ENCODE measurements at regions not wholly inside any gene's neighbourhood (a gene's known extent, or its start where the extent isn't known, plus 50 kb on each side); places are given as distances from the start of the nearest gene placed in this dataset.

DNA sequence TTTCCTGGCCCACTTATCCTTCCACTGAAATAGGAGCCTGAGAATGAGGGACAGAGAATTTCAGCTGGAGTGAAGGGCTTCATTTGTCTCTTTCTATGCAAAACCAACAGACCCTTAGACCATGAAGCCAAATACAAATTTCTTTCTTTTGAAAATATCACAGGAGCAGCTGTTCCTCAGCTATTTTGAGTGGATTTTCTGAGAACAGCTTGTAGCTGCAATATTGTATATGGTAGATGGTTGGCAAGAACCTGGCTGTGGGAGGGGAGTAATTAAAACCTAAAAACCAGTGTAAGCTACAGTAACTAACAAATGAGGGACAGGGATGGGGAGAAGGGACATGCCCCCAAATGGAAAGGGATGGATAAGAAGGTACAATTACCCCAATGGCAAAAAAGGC lies 350.3 kb upstream of the CDH20 start:
- DNase-seq = no peak

DNA sequence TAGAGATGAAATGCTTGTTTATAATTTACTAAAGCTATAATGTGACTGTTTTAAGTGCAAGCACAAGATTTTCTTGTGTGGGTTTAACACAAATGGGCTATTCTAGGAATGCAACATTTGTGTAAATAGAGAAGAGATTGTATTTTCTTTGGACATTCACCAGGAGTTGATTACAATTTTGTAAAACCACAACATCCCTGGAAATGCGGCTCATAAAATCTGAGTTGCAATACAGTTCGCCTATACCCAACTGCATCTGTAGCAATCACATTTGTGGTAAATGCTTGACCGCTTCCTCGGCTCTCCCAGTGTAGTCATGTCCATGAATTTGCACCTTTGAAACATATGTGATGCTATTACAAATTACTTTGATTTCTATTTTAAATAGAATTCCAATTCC lies 348.7 kb upstream of the CDH20 start:
- no peak for DNase-seq

DNA sequence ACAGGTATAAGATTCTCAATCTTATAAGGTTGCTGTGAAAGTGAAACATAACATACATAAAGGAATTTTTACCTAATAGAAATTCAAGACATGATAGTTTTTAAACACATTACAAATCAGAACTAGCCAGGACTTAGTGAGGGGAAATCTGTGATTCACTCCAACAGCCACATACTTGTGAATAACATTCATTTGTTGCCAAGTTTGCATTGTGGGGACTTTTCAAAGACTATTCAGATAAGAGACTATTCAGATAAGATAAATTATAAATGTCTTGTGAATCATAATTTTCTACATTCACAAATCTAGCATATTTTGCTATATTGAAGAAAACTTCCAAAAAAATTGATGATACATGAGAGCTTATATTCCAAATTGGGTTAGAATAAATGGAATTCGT lies 345.3 kb upstream of the CDH20 start:
- no peak for DNase-seq

DNA sequence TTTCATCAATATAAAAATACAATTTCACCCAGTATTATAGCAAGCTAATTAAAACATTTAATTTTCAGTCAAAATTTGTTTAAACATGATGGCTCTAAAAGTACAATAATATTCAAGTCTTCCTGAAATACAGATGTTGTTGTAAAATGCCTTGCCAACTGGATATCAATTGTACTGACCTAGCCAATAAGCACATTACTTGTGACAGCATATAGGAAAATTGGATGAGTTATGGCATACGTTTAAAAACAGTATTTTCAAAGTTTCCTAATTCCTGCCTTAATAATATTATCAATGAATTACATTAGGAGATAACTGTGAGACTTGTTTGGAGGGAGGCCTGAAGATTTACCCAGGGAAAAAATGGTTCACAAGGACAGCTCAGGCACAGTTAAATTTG lies 336.9 kb upstream of the CDH20 start:
- DNase-seq = no peak

DNA sequence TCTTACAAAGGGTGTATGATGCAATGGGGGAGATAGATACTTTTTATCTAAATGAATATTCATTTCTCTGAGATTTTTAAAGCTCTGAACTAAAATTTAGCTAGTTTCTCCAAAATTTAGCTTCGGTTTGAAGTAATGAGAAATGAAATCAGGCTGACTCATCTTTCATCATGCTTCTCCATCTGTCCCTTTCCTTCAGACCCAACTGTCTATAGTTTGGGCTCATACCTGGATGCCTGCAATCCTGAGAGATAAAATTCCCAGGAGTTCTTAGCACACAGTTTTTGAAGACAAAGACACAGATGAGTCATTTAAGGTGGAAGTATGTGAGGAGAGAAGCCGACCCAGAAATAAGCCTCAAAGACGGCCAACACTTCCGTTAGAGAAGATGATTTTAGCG lies 336.4 kb upstream of the CDH20 start:
- no peak for DNase-seq

DNA sequence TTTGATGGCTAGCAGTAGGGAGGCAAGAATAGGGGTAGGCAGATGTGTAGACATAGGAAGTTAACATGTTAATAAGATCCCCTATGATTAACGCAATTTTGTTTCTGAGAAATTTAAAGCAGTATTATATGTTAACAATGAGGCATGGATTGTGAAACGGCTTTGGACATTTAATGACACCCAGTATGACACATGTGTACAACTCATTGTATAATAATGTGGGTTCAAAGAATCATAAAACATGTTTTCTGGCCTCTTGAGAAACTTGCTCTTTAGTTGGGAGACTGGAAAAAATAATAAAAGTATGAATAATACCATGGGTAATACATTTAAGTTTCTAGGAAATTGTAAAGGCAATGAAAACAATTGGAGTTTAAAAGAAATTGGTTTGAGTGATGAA lies 332.1 kb upstream of the CDH20 start:
- no peak for DNase-seq

DNA sequence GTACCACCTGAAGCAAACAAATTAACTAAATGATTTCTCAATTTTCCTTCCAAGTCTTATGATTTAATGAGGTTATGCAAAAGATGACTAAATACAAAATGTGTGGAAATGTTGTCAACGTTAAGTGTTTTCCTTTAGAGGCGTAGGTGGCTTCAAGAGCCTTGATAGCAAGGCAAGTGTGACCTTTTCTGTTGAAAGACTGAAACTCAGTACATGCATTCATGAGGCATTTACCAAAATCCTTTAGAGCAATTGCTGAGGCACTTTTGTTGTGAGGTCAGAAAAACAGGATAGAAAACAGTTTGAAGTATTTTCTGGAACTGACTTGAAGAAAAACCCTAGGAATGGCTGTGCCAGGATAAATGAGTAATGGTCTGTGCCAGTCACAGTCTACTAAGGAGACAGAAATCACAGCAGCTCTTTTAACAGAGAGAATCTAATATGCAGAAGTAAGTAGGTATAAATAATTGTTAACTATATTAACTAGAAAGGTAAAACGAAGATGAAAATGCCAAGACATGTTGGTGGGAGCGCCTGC lies 326.5 kb upstream of the CDH20 start:
- no peak for DNase-seq

DNA sequence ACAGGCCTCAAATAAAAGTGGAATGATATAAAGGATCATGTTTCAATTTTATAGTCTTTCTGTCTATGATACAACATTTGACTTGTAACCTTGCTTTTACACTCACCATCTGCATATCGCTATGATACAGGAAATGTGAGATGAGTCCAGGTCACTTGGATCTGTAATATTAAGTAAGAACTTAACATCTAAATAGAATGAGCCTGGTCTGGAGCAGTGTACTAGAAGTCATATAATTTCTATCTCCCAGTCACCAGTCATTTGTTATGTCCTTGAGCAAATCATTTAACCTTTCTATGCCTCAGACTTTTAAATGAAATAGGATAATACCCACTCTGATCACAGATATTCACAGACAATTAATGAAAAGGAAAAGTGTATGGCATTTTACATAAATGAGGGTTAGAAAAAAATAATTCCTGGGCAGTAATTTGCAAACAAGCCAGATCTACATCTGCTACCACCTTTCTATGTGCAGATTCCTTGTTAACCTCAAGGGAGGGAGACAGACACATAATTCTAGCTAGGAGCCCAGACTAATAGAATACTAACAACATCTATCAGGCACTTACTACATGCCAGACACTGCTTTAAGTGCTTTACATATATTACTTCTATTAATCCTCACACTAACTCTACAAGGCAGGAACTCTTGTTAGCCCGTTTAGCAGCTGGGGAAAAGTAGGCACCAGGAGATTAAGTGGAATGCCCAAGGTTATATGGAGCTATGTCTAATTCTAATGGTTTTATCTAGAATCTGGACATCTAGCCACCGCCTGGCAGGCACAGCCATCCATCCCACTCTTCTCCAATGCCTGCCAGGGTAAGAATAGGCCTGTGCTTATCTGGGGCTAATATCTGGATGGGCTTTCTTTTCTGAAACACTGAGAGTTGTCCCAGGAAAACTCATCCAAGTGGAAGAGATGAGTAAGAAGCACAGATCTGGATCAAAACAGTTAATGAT lies 313.6 kb upstream of the CDH20 start:
- no peak for DNase-seq

DNA sequence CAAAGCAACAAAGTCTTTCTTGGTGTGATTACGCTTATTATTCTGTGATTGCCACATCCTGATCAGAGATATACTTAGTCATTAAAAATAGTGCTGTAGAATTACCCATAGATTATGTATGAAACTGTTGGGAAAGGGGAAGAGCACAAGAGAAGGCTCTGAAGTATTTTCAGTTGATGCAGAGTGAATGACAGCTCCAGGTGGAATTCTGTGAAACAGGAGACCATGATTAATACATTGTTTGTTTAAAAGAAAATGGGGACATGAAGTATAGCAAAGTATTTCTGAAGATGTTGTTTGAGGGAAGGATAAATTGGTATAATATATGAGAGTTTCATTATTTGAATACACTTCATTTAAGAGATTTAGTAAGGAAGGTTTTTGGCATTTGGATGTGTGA lies 307.6 kb upstream of the CDH20 start:
- no peak for DNase-seq

DNA sequence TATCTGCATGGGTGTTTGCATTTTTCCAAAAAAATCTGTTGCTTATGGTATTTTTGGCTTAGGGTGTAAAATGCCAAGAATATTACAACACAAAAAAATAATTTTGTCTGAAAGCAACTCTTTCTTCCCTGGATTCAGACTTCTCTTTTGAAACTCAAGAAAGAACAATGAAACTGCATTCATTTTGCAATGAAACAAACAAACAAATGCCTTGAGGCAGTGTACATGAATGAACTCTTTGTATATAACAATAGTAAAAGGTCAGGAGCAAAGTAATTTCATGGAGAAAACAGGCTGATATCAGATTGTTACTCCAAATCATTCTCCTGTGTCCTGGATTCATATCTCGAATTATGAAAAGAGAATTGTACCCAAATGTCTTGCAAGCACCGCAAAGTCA lies 301.6 kb upstream of the CDH20 start:
- no peak for DNase-seq

DNA sequence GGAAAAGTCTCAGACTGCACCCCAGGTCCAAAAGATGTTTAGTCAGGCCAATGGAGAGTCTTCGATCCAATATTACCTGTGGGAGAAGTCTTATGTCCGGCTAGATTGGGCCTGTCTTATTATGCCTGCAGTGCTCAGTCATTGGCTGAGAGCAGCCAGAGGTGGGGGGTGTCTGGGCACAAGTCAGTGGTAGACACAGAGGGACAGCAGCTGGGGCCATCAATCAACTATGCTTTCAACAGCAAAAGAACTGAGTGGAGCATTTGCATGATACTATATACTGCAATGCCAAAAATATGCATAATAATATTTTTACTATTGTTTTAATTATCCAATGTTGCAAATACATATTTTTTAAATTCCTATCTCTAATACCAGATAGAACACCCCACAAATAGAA lies 298.6 kb upstream of the CDH20 start:
- DNase-seq = no peak

DNA sequence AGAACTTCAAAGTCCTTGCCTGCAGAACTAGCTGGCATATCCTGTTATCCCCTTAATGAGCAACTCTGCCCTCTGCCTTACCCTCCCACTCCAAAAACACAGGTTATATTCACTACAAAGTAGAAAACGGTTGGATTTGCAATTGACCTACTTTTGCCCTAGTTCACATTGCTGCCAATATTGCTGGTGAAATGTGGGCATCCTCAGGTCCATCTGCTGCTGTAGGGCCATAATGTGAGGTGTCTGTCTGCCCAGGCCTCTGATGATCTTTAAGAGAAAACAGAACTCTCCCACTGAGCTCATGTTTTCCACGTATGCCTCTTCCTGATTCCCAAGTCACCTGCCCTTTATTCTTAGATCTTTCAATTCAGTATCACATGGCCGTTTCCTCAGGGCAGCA lies 294.0 kb upstream of the CDH20 start:
- DNase-seq = no peak

DNA sequence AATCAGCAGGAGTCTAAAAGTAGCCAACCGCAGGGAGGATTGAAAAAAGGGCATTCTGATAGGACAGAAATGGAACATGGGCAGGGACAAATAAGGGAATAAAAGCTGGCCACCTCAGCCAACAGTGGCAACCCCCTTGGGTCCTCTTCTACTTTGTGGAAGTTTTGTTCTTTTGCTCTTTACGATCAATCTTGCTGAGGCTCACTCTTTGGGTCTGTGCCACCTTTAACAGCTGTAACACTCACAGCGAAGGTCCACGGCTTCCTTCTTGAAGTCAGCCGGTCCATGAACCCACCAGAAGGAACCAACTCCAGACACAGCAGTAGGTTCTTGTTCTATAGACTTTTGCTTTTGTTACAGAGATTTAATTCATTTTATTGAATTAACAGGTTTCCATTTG lies 285.4 kb upstream of the CDH20 start:
- no peak for DNase-seq

DNA sequence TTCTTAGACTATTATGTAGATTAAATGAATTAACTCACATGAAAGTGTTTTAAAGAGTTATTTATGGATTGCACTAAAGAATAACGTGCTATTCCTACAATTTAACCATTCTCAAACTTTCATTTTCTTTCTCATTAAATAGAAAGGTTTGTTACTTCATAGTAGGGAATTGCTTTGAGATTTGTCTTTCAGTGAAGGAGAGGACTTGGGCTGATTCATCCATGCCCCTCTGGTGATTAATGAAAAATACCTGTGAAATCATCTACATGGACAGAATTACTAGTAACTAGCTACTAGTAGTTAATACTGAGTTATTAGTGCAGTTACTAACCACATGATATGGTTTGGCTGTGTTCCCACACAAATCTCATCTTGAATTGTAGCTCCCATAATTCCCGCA lies 275.8 kb upstream of the CDH20 start:
- no peak for DNase-seq

DNA sequence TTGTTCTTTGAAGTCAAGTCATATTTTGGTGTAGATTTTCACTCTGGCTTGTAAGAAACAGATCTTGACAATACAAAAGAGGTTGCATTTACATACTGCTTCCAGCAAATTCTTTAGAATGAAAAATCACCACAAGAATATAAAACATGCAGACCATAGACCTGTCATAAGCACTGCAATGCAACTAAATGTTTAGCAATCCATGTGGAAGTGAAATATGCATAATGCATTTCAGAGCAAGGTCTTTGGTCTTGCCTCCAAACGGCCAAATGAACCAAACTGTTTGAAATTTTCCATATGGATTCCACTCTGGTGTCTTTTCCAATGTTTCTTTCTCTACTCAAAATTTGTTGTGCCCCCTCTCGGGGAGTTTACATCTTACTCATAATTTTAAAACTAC lies 271.0 kb upstream of the CDH20 start:
- DNase-seq = no peak

DNA sequence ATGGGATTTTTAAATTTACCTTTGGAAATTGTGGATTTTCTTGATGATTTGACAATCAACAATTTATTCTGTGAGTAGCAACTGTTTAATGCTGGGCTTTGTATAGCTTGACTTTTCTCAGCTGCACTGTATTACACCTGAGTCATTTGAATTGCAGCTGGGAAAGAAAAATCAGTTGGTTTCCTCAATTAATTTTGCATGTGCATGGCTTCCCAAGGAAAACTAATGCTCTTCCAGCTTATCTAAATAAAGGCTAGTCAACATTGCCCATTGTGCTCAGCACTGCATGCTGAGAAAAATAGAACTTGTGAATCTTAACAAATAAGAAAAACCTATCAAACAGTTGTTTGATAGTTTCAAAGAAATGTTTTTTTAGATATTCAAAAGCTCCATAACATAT lies 268.3 kb upstream of the CDH20 start:
- DNase-seq = no peak

DNA sequence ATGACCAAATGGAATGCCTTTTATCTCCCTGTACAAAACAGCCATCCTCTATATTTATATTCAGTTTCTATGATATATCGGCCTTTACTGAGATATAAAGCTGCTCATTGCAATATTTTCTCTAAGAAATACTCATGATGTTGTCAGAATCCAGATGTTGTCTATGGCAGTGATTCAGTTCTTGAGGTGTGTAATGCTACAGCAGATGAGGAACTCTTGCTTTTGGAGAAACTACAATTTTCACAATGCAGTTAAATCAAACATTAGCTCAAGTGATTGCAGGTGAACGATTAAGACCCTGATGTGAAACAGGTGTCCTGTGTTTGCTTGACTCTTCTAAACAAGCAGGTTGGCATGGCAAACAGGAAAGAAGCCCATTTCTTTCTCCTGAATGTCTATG lies 256.2 kb upstream of the CDH20 start:
- no peak for DNase-seq

DNA sequence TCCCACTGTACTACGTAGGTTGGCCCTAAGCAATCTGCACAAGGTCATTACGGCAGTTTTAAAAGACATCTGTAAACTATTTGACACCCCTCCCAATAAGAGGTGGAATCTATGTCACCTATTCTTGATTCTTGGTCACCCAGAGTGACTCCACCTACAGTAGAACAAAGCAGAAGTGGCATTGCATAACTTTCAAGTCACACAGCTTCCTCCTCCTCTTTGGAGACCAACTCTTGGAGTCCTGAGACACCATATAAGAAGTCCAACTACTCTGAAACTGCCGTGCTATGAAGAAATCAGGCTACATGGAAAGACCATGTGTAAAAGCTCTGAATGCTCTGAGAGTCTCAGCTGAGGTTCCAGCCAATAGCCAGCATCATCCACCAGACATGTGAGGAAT lies 253.5 kb upstream of the CDH20 start:
- peak in 1 of 3 donors; percentile 1 for DNase-seq

DNA sequence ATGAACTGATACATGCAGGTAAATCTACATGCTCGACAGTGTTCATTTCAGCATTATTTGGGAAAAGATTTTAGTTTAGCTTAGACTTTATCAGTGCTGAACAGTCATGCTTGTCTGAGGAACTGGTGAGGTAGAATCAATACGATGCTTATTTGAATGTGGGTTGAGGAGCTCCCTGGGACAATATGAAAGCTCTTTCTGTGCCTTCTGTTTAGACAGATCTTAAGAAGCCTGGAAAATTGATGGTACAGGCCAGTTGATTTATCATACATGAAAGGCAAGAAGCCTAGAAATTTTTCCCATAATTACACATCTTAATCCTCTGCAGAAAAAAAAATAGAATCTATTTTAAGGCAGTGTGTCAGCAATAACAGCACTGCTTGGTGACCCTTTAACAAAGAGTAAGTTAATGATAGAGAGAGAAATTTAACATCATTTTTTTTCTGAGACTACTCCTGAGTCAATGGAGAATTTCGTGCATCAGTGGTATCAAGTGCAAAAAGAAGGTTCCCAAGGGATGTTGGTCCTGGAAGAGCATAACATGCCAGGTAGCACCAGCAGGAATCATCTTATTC lies 252.2 kb upstream of the CDH20 start:
- no peak for DNase-seq

DNA sequence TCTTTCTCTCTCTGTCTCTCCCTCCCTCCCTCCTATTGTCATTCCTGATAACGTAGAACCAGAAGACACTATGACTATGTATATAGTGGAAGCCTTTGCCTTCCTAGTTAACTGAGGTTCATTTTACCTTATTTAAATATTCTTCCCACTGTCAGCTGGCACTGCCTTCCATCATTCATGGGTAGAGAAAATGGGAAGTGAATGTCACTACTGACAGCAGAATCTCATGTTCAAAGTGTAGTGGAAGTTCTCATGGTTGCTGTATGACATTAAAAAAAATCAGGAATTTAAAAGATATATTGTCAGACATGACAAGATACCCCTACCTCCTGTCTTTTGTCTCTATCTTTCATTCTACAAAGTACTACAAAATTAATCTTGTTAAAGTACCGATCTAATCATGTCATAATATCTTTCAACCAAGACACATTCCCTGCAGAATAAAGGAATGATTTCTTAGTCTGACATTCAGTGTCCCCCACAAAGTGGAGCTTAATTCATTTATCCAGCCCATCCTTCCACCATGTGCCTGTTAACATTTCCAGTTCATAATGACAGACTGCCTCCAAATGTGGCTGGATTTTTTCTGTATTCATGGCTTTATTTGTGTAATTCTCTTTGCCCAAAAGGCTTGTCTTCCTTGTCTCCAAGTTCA lies 250.1 kb upstream of the CDH20 start:
- no peak for DNase-seq

DNA sequence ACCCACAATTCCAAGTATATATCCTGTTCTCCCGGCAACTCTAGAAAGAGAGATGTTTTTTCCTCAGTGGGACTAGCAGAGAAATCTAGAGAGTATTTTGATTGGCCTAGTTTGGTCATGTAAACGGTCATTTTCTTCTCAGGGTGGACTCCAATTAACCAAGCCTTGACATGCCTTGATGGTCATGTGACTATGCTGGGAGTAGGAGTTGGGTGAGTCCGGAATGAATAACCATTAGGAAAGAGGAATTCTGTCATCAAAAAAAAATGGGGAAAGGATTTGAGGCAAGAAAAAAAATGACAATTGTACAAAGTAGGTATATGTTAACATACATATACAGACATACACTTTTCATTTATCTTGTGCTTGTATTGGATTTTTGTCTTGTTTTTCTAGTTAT lies 248.2 kb upstream of the CDH20 start:
- DNase-seq = no peak

DNA sequence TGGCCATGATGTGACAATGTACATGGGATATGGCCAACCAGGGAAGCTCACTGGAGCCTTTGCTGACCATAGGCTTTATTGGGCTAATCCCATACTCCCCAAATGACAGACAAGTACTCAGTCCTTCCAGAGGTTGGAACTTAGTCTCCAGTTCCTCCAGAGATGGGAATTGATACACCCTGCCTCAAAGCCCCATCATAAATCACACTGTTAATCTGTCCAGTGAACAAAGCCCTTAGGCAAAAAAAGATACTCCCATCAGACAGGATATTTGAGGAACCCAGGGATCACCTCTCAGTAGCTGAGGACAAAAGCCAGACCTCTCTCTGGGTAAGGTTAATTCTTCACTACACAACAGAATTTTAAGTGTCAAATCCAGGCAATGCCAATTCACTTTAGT lies 247.5 kb upstream of the CDH20 start:
- no peak for DNase-seq

DNA sequence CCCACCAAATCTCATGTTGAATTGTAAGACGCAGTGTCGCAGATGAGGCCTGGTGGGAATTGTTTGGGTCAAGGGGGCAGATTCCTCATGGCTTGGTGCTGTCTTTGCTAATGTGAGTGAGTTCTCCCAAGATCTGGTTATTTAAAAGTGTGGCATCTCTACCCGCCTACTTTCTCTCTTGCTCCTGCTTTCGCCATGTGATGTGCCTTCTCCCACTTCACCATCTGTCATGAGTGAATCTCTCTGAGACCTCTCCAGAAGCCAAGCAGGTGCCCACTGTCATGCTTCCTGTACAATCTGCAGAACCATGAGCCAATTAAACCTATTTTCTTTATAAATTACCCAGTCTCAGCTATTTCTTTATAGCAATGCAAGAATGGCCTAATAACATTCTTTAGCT lies 246.6 kb upstream of the CDH20 start:
- DNase-seq = no peak

DNA sequence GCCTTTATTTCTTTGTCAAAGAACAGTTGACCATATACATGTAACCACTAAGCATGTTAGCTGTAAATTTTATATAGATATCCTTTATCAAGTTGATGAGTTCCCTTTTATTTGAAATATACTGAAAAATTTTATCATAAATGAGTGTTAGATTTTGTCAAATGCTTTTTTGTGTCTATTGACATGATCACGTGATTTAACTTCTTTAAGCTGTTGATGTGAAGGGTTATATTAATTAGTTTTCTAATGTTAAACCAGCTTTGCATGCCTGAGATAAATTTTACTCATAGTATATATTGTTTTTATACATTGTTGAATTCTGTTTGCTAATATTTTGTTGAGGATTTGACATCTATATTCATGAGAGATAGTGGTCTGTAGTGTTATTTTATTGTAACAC lies 241.9 kb upstream of the CDH20 start:
- no peak for DNase-seq

Measured in suppressor macrophage treated with lipopolysaccharide for 1 hour (primary cell).